ENCODE measurements at regions not wholly inside any gene's neighbourhood (a gene's known extent, or its start where the extent isn't known, plus 50 kb on each side); places are given as distances from the start of the nearest gene placed in this dataset.

DNA sequence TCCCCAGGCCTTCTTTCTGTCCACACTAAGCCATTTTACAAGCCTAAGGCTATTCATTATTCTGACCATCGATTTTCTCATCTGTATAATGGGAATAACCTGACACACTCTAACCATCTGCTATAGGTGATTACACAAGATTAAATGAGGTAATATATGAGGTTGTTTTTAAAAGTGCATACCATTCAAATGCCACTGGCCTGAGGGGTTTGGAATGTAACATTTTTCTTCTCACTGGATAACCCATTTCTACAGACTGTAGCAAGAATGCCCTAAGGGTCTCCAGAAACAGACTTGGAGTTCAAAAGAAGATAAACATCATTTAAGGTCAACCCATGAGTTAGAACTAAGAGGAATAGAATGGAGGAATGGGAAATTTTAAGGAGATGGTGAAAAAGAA lies 111.7 kb upstream of the SETBP1 start:
- TF ChIP-seq ZBTB33 (IDR thresholded peaks at IDR 0.05; ENCODE audit: extremely low read depth, insufficient replicate concordance, low read length), result no peak
- TF ChIP-seq, protein P1, sequence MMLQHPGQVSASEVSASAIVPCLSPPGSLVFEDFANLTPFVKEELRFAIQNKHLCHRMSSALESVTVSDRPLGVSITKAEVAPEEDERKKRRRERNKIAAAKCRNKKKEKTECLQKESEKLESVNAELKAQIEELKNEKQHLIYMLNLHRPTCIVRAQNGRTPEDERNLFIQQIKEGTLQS (IDR thresholded peaks at IDR 0.05), result no peak
- no peak for TF ChIP-seq POLR2A (IDR thresholded peaks at IDR 0.05; ENCODE audit: borderline replicate concordance, extremely low read depth, insufficient read depth, insufficient read length)
- no peak for TF ChIP-seq POLR2AphosphoS5 (IDR thresholded peaks at IDR 0.05; ENCODE audit: low read depth, low read length)
- no peak for TF ChIP-seq EZH2phosphoT487 (IDR thresholded peaks at IDR 0.05; ENCODE audit: borderline replicate concordance)
- TF ChIP-seq, protein P2, sequence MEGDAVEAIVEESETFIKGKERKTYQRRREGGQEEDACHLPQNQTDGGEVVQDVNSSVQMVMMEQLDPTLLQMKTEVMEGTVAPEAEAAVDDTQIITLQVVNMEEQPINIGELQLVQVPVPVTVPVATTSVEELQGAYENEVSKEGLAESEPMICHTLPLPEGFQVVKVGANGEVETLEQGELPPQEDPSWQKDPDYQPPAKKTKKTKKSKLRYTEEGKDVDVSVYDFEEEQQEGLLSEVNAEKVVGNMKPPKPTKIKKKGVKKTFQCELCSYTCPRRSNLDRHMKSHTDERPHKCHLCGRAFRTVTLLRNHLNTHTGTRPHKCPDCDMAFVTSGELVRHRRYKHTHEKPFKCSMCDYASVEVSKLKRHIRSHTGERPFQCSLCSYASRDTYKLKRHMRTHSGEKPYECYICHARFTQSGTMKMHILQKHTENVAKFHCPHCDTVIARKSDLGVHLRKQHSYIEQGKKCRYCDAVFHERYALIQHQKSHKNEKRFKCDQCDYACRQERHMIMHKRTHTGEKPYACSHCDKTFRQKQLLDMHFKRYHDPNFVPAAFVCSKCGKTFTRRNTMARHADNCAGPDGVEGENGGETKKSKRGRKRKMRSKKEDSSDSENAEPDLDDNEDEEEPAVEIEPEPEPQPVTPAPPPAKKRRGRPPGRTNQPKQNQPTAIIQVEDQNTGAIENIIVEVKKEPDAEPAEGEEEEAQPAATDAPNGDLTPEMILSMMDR (IDR thresholded peaks at IDR 0.05 in 2 of 3, conservative IDR thresholded peaks at IDR 0.05 in 1 of 3; ENCODE audit: borderline replicate concordance in 1 of 3, insufficient read depth in 1 of 3, low read depth in 2 of 3, low read length in 2 of 3), result no peak

Data from HCT116 (cell line).